Cerebellar nuclear complex (tissue), 1 donor: ENCODE measurements at regions not wholly inside any gene's neighbourhood (a gene's known extent, or its start where the extent isn't known, plus 50 kb on each side); places are given as distances from the start of the nearest gene placed in this dataset.

Source experiments
- DNase-seq, 2 experiments: peaks; one replicate each; lab custom pipeline; 2025; lab: John Stamatoyannopoulos, UW

DNA sequence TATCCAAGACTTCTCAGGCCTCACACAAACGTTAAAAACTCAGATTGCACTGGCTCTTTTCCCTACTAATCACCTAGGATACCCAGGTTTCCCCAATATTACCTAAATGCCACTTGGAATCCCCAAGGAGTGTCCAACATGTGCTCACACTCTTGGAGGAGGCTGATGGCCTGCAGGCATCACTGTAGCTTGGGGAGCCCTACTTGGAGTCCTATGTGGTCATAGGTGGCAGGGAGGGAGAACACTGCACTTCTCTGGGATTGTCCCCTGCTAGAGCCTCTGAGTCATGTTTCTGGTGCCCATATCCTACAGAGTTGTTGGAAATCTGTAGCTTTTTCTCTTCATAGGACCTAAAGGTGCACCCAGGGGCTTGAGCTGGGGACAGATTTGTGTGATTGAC, 433.7 kb downstream of the ARHGEF28 start:
- no peak for DNase-seq

DNA sequence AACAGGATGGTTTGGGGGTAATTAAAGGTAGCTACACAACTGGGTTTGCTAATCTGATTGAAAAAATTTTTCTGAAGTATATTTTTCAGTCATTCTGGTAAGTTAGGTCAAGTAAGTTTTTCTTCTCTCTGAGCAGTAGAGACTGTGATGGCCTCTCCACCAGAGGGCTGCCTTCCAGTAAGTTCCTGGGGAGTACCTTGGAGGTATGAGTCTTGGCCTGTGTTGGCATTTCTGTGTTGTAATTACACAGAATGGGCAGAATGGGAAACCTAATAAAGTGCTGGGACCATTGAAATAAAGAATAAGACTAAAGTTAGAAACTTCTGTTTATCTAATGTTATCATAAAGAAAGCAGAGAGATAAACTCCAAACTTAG, 430.8 kb downstream of the ARHGEF28 start:
- DNase-seq, result no peak

DNA sequence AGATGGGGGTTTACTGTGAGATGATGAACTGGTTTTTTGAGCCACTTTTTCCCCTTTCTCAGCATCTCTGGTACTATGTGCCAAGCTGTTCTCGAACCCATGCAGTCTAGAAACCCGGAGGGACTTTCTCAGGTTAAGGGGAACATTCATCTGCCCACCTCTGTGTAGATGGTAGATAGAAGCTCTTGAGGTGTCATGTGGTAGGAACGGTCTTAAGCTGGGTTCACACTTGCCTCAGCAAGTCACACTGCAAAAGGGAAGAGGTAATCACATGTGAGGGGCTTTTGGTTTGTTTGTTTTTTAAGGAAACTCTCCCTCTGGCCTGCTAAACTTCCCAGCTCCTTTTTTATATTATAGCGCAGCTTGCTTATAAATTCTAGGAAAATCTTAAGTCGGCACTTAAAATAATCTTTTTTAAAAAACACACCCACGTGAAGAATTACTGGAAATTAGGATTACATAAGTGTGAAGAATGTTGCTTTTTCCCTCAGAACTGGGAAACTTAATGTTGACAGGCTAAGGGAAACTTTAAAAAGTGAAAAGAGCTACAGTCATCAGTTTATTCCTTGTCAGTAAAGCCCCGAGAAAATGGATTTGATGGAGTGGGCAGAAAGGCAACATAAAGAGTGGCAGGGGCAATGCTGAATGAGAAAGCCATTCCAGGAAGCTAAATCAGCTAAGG, 430.3 kb downstream of the ARHGEF28 start:
- DNase-seq, result no peak

DNA sequence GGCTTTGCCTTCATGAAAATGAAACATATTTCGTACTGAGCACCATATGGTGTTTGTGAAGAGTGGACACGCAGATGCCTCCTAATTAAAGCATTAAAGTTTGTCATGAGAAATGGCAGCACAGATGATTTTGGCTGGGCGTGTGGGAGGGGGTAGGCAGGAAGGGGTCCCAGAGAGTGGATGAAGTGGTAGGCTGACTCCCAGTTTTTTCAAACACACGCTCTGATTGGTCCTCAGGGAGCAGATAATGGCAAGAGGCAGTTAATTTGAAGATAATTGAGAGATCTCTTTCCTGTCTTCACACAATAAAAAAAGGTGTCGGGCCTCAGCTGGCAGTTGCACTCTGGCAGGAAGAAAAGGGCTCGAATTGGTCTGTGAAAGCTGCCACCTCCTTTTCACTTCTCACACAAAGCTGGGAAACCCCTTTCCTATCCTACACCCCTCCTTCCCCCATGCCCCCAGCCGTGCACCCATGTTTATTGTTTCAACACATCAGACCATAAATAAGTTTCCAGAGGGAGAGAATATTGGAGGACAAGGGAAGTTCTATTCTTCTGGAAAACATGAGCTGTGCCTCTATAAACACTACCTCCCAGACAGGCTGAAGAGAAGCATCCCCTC, 429.6 kb downstream of the ARHGEF28 start:
- DNase-seq, result no peak

DNA sequence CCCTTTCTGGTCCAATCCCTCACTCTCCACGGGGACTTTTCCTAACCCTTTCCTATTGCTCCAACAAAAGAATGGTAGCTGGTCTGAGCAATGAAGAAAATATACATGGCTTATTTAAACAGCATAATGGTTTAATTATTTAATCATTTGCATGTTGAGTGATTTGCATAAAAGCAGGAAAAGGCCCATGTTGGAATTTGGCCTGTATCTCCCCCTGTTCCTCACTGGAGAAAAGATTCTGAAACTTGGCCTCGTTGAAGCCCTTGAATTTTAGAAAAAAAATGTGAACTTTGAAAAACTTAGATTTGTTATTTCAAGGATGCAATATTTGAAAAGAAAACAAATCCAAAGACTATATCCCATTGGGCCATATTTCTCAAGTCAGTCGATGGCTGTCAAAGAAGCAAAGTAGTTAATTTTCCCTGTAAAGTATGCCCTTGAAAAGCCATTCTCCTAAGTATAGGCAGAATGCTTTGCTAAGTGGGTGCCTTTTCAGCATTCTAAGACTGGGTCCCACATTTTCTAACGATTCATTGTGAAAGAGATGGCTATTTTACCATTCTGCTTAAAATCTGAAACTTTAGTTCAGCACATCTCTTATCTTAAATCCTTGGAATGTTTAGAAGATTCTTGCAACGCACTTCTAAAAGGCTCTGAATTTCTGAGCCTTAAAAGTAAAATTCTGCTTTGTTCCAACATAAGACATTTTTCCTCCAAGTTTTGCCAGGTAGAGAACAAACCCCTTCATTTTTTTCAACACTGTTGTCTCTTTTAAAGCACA, 428.8 kb downstream of the ARHGEF28 start:
- DNase-seq, result no peak

DNA sequence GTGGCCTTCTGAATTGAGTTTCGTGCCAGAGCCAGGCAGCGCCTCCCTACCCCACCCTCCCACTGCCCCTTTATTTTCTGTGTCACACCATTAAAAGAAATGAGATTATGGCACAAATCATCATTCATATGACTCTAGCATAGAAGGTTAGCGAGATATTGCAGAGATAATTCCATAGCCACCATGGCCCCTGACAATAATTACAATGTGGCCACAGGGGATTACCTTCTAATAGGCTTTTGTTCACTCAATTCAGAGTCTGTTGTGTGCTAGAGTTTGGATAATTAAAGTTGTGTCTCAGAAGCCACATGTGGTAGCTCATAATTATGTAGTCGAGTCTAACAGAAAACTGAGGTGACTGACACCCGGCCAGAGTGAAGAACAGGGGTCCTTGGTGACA, 428.1 kb downstream of the ARHGEF28 start:
- no peak for DNase-seq

DNA sequence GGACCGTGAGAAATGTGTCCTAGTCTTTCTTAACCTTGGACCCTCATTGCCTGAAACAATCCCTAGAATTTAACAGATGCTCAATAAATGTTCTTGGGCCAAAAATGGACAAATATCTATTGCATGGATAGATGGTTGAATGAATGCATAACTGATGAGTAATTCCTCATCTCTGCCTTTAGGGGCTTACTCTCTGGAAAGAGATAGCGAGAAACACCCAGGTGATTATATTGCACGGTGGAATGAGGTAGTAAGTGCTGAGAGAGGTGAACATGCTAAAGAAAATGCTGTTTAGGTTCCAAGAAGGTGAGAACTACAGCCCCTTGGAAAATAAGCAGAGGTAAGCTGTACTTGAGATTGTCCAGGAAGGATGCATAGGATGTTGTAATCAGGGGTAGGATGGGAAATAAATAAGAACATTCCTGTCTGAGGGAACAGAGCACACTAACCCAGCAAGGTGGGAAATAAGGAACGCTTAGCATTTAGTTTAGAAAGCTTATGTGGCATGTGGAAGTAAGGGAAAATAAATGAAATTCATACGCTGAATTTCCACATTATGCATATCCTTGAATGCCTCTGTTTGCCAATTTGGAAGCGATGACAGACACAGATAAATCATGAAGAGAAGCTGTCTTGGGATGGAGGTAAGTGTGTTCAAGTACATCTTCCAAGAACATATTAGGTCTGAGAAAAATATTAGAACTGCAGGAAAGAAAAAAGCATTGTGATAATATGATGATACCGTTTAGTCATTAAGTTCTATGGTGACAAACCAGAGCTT, 426.6 kb downstream of the ARHGEF28 start:
- no peak for DNase-seq

DNA sequence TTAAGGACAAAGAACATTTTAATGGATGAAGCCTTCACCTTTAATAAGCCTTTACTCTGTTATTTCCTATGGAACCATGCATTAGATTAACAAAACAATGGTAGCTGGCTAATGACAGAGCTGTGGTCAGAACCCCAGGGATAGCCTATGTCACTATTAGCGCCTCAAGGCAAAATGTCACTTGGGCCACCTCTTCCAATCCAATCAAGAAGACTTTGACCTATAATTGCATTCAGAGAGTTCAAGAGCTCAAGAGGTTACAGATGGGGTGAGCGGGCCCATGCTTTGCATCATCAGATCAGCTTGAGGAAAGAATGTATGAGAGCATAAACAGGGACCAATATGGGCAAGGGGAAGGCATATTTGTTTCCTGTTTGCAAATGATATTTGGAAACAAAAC, 425.1 kb downstream of the ARHGEF28 start:
- no peak for DNase-seq

DNA sequence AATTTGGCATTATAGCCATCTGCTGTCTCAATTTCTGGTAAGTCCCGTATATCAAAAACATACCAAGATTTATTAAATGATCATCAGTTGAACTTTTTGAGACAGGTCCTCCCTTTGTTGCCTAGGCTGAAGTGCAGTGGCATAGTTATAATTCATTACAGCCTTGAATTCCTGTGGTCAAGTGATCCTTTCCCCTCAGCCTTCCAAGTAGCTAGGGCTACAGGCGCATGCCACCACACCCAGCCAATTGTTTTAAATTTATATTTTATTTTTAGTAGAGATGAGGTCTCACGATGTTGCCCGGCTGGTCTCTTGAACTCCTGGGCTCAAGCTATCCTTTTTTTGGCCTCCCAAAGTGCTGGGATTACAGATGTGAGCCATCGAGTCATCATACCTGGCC, 418.9 kb downstream of the ARHGEF28 start:
- DNase-seq, result no peak

DNA sequence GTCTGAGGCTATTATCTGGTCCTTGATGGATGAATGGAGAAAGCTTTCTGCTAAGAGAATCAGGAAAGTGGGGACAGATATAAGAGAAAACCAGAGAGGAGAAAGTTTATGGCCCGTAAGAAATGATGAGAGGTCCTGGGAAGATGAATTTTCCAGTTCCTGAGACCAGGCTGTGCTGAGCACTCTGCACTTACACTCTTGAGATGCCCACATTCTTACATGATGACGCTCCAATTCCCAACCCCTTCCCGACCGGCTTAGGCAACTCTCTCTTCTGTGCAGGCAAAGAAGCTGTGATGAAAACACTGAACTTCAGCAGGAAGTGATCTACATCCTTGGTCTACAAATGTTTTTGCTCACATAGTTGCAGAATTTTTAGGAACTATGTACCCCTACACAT, 417.0 kb downstream of the ARHGEF28 start:
- DNase-seq, result no peak

DNA sequence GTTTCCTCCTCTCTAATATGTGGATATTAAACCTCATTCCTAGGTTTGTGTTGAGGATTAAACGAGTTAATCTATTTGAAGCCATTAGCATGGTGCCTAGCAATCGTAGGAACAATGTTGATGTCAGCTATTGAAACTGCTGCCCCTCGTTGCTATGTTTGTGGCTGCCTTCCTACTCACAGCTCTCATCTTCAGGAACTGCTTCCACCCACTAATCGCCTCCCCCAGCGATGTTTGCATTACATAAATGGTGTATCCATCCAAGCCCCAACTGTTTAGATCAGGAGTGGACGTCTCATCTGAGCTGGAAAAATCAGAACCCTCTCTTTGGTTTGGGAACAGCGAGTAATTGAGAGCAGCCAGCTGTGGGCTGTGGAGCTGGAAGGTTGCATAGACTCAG, 416.6 kb downstream of the ARHGEF28 start:
- no peak for DNase-seq

DNA sequence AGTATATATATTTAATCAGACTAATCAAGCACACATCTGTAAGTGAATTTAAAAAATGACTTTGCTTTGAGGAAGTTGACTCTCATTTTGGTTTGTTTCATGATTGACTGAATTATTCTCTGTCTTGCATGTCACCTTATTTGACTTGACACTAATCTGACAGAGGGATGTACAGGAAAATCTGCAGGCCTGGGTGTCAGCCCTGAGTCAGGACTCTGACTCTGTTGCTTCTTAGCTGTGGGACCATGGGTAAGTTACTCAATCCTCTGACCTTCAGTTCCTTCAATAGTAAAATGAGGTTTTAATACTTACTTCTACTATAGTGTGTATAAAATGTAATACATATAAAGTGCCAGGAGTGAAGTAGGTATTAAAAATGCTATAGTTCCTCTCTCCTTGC, 415.9 kb downstream of the ARHGEF28 start:
- no peak for DNase-seq

DNA sequence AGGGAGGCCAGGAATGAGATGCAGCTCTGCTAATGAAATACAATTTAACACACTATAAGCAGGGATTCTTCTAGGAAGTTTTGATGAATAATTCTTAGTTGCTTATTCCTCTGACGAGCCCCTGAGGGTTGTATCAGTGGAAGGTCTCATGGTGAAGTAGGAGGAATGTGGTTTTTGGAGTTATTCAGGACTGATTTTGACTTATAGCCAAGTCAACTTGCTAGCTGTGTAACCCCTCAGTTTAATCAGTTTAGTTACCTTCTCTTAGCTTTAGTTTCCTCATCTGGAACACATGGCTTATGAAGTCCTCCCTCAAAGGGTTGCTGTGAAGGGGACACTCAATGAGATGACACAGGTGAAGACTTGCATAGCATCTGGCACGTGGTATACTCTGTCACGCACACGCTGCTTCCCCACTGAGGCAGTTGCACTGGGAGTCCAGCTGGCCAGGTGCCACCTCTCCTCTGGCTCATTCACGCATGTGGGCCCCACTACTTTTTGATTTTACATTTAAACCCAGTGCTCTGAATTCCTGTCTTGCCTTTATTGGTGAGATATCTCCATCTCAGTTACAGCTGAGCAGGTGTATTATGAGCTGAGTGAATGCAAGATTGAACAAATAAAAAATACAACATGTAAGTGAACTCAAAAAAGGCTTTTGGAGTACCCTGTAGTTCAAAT, 415.0 kb downstream of the ARHGEF28 start:
- DNase-seq, result no peak

DNA sequence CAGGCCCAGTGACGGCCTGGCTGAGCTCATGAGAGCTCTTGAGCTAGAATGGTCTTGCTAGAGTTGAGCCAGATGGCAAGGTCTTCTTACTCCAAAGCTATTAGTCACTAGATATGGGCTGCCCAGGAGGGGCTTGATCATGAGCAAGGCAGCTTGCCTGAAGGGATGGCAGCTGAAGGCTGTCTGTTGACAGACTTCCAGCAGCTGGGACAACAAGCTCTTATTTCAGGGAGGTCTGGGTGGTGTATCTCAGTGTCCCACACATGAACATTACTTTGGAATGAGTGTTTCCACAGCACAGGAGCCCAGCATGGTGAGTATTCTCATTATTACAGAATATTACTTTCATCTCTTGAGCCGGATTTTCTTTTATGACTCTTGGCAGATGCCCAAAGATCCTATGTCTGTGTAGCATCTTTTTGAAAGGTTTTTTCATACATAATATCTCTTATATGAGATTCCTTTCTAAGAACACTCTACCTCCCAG, 414.1 kb downstream of the ARHGEF28 start:
- no peak for DNase-seq

DNA sequence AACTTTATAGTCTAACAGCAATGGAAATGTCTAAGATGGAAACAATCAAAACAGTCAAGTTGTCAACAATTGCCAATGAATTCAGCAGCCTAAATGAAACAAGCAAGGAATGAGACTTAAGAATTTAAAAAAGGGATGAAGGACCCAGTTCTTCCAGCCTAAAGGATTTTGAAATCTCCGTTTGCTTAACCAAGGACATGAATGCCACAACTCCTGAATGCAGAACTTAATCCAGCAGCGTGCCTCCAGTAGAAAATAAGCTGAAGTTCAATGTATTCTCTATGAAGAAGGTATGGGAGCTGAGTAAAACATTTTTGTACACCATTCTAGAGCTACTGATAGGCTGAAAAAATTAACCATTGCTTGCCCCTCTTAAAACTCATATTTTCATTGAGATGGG, 411.3 kb downstream of the ARHGEF28 start:
- DNase-seq, result no peak

DNA sequence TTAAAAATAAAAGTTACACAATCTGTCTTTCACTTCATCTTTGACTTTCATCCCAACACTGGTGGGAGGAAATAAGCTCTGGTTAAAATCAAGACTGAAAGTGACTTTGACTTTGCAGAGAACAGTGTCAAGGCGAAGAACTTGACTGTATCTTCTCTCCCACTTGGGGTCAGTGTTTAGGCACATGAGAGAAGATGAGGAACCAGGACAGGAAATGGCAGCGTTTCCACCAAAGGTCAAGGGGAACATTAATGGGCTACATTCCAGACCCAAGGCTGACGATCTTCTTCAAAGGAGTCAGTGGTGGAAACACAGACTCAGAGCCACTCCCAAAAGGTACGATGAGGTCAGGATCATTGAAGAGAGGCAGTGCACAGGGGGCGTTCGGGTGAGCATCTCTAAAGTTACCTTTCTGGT, 409.5 kb downstream of the ARHGEF28 start:
- no peak for DNase-seq

DNA sequence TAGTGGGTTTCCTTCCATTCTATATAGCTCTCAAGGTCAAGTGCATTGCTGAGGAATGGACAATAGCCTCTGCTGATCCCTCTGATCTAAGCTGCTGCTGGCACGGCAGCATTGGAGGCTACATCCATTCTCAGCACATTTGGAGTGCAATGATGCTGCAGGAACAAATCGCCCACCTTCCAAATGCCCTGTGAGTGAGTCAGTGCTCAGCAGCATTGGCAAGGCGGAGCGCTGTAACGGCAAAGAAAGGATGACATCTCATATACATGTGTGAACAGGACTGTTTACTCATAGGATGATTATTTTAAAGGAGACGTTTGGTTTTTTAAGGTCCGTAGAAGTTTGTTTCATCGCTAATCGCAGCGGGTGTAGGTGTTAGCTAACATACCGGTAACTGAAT, 408.7 kb downstream of the ARHGEF28 start:
- no peak for DNase-seq

DNA sequence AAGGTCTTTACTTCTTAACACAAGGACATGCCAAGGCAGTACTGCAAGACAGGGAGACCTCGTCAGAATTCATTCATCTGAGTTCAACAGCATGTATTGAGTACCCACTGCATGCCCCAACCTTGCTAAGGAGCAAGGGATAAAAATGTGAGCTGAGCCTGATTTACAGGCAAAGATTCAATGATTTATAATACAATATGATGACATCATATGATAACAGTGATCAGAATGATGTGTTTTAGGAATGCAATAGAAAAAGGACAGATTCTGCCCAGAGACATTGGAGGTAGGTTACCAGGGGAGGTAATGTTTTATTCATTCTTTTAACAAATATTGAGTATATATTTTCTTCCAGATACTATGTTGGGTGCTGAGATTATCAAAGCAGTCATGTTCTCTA, 406.6 kb downstream of the ARHGEF28 start:
- DNase-seq, result no peak

DNA sequence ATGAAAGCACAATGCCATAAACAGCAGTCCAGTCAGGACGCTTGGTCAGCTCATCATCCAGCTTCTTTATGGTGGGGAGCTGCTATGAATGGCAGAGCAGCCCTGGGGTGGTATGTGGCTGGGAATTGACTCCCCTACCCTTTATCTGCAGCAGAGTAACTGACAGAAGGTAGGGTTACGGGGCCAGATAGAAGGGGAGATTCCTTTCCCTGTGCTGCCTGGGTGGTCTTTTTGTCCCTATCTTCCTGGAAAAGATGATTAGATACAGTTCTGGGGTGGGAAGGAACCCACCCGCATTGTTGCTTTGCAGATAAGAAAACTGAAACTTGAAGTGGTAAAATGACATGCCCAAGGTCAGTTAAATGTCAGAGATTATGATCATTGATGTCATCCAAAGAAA, 405.5 kb downstream of the ARHGEF28 start:
- DNase-seq, result no peak

DNA sequence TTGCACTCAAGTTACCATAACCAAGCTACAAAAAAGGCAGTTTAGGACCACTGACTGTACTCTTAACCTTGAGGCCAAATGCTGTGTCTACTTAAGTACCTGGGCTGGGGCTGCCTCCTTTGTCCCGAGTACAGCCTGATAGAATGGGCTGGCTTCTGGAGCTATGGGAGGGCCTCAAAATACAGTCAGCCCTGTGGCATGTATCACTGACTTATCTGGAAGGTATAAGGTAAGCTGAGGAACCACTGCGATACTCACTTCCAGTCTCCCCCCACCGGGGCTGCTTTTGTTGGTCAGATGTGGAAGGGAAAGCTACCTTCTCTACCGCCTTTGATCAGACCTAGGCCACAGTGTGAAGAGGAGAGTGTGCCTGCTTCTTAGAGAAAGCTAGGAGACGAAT, 404.8 kb downstream of the ARHGEF28 start:
- DNase-seq, result no peak

DNA sequence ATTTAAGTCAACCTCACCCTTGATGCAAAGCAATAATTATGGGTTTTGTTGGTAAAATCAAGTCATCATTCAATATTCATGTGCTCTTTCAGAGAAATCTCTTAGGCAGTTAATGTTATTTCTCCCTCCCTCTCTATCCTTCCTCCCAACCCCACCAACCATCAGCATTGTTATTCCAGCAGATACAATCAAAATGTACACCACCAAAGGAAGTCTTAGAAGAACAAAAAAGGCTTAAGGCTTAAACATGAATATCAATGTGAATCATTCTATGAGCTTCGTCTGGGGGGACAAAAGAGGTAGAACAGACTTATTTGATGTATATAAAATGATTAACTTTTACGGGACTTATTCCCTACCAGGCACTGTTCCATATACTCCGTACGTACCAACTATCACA, 404.4 kb downstream of the ARHGEF28 start:
- DNase-seq, result no peak

DNA sequence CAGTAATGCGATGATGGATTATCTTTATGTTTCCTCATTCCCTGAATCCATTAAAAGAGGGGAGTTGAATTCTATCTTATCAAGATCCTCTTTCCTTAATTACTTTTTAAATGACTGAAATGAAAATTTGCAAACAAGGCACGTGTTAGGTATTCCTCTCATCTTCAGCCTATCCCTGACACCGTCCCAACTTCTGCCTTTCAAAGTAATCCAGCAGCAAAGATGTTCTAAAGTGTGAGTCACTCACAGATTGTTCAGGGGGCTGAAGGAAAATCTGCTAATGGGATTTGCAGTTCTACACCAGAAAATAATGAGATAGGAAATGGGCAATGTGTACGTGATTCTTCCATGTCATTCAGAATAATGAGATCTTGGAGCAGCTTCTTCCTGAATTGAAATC, 403.0 kb downstream of the ARHGEF28 start:
- DNase-seq, result no peak
